Stimulated activated CD4-positive, alpha-beta T cell treated with anti-CD3 and anti-CD28 coated beads, Interleukin-12 subunit alpha, Interleukin-12 subunit beta, amount 100 ng/mL, for 48 hours (primary cell): ENCODE measurements at regions not wholly inside any gene's neighbourhood (a gene's known extent, or its start where the extent isn't known, plus 50 kb on each side); places are given as distances from the start of the nearest gene placed in this dataset.
"Not testable (repeated sequence)": the region's sequence is repeated elsewhere in the genome, so short reads cannot be mapped to it uniquely, and the experiment has no call there.

Experiments
- DNase-seq, 3 donors: peaks; one replicate each; pipeline ENCODE4 v3.0.0-alpha.2; 2020; ENCODE audit warnings: low read depth in 2 of 3, low spot score in 1 of 3

DNA sequence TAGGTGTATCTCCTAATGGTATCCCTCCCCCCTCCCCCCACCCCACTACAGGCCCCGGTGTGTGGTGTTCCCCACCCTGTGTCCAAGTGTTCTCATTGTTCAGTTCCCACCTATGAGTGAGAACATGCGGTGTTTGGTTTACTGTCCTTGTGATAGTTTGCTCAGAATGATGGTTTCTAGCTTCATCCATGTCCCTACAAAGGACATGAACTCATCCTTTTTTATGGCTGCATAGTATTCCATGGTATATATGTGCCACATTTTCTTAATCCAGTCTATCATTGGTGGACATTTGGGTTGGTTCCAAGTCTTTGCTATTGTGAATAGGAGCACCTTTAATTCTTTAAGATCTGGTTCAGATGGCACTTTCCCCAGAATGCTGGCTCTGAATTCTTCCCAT, 58.5 kb upstream of the PTGFRN start:
- not testable (repeated sequence) for DNase-seq

DNA sequence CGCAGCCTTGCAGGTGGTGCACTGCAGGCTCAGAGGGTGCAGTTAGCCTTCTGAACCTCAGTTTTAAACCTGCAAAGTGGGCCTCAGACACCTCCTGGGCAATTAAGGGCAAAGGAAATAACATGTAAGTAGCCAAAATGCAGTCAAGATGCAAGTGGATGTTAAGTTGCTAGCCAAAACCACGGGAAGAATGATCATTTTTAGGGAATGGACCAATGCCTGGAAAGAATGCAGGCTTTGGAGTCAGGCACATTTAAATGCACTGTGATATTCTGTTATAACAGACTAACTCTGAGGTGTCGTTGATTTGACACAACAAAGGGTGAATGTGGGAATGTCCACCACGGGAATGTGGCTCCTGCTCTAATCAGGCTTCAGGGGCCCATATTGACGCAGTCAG, 57.9 kb upstream of the PTGFRN start:
- DNase-seq, result no peak

DNA sequence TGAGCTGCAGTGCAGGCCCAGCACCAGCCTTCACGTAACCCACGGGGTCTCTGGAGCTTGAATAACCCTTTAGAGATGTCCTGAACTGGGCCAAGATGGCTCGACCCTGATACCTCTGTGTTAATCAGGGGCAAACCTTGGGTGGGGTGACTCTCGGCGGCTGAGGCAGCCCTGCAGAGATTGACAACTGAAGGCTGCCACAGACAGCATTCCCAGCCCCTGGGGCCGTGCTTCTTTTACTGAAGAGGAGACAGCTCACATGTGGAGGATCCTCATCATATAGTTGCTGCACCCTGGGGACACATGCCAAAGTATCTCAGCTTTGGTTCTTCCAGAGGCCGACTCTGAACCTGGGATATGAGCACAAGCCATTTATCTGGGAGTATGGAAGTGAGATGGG, 57.3 kb upstream of the PTGFRN start:
- no peak for DNase-seq

DNA sequence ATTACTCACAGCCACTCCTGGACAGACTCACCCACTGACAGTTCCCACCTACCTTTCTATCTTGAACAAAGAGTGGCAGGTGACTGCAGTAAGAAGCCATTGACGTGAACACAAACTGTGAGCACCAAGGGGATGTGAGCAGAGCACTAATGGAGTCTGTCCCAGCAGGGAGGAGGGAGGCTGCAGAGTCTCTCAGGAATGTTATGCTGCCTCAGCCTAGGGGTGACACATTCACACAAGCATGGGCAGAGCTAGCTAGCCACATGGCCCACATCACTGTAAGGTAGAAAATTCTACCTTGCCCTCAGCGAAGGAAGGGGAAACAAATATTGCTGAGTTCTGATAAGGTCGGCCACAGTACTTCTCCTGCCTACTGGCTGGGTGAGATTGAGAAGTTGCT, 56.8 kb upstream of the PTGFRN start:
- DNase-seq, result no peak

DNA sequence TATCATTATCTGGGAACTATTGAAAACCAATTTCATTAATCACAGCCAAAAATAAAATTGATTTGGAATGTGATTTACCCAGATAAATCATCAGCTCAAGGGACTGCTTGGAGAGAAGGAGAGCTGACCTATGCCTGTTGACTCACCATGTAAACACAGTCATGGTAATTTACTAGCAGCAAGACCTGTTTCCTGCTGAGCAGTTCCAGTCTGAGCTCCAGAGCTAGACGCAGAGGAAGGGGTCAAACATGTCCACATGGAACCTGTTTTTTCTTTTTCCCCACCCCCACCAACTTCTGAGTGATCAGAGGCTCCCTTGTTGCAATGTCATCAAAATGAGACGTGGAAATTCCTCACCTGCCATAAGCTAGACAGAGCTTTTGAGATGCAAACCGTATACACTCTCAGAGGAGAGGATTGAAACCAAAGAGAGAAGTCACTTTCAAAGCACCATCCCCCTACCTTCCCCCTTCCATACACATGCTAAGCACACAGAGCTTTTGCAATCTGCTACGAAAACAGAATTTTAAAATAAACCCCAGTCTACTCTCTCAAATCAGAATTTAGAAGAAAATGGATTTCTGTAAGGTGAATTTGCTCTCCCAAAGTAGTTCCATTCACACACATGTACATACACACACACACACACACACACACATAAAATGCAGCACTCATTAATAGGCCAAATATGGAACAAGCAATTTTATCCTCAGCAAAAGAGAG, 55.9 kb upstream of the PTGFRN start:
- DNase-seq, result no peak

DNA sequence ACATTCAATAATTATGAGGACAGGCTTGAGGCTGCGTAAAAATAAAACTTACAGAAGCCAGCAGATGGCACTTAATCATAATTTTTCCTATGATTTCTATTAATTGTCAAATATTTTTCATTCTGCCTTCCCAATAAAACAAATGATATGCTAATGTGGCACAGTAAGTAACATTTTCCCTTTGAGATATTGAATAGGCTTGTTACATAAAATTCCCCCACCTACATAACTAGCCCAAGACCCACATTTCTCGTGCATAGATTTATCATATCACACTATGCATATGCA, 55.4 kb upstream of the PTGFRN start:
- DNase-seq, result no peak

DNA sequence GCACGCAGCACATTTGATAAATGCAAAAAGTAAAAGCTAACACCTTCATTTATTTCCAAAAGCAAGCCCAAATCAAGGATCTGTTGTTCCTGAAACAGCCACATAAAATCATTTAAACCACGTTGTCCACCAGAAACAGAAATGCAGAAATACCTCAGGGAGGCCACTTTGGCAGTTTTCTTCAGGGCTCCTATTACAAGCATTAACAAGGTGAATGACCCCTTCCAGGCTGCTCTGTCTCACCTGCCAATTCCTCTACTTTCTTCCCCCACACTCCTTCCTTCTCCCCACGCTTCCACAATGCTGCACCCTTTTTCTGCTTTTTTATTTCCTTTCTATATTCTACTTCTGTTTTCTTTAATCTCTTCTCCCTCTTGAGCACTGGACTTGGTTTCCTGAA, 55.0 kb upstream of the PTGFRN start:
- DNase-seq, result no peak

DNA sequence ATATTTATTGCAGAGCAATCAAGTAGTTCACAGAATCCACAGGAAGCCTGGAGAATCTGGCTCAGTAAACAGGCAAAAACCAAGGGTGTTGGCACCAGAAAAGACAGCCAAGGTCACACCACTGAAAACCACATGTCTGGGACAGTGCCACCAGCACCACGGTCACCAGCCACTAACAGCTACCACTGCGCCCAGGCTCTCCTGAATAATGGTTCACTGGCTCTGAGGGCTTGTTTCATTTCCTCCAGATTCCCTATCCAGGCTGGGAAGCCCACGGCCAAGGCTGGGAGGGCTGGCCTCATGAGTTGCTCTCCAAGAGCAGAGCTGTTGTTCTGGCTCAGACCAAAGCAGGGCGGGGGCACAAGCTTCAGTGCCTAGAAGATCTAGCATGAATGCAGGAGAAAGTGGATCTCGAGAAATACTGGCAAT, 54.5 kb upstream of the PTGFRN start:
- DNase-seq, result no peak

DNA sequence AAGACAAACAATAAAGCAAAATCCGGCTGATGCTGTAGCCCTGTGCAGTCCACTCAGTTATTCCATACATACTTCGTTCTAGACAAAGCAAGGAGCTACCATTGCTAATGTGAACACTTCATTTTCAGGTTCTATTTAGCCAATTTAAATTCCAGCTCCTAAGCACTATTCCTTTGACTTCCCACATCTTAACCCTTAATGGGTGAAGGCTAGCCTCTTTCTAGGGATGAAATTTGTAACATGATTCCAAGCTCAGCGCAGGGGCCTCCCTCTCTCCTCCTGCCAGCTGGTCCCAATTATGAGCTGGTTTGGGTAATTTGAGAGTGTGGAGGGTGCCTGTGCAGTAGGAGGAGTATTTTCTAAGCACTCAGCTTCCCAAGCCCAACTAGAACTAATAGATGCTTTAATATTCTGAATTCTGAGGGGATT, 53.9 kb upstream of the PTGFRN start:
- no peak for DNase-seq

DNA sequence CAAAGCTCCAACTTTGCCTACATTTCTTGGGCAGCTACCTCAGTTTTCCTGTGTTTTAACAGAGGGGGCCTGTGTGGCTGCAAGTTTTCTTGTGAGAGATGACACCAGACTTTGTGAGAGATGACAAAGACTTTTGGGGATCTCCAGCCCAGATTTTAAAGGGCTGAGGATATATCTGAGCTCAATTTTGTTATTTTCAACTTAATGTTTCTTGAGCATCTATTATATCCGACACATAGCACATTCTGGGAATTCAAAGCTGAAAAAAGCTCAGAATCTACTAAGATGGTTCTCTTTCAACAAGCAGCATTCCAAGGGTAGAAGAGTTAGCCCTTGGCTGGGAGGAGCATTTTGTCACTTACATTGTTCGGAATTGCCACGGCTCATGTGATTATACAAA, 53.4 kb upstream of the PTGFRN start:
- no peak for DNase-seq

DNA sequence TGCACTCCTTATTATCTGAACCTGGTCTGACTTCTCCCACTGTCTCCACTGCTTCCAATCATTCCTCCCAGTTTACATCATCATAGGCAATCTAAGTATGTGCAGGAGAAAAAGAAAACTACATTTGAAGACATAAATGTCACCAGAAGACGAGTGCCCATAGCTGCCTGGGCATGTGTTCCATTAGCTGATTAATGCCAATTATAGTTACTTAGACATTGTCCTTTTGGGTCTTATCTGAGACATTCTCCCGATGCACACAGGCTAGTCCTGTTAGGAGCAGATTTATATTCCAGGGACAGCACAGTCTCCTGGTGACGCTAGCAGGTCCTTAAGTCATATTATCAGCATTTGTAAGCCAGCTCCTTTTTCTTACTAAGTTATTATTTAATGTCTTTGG, 52.6 kb upstream of the PTGFRN start:
- no peak for DNase-seq
